Astrocyte (in vitro differentiated cells and primary cell): ENCODE measurements at regions not wholly inside any gene's neighbourhood (a gene's known extent, or its start where the extent isn't known, plus 50 kb on each side); places are given as distances from the start of the nearest gene placed in this dataset.

Source experiments
- CTCF ChIP-seq: IDR thresholded peaks from 2 replicates; pipeline ENCODE4 v1.5.1; 2011; ENCODE audit warnings: low read depth, mild to moderate bottlenecking, inconsistent platforms, low read length, moderate library complexity; ENCODE audit not compliant: insufficient read depth
- EZH2 ChIP-seq: IDR thresholded peaks from 2 replicates; pipeline ENCODE4 v1.6.1; 2012; ENCODE audit warnings: mild to moderate bottlenecking, low read length, inconsistent platforms; ENCODE audit not compliant: insufficient read depth

DNA sequence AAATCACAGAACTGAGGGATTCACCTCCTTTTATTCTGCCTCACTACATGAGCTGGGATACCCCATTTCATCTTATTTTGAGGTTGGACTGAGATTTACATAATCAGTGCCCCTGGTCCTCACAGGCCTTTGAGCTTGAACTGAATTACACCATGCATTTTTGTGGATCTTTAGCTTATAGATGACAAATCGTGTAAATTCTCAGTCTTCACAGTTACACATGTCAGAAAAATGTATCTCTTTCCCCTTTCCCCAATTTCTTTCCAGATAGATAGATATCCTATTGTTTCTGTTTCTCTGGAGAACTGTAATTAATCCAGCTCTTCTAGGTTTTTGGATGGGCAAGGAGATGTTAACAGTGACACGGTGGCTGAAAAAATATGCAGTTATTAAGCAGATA, 1778.9 kb upstream of the SEL1L start:
- no peak for TF ChIP-seq EZH2
- no peak for TF ChIP-seq CTCF
